Spleen (tissue), 11 donors: ENCODE measurements at regions not wholly inside any gene's neighbourhood (a gene's known extent, or its start where the extent isn't known, plus 50 kb on each side); places are given as distances from the start of the nearest gene placed in this dataset.

Experiments
- DNase-seq: peaks from one replicate; pipeline ENCODE4 v3.0.0-alpha.2; 2020
- H3K27ac ChIP-seq, 8 donors: fragments of 200-600 bp; sonication (generic) in 7 of 8; 1 replicate in 4 of 8; 2 replicates in 4 of 8; pipeline versions ENCODE4 v1.5.0 to v1.8.0; 2016 to 2021; ENCODE audit warnings: inconsistent platforms in 4 of 8, mild to moderate bottlenecking in 4 of 8, moderate library complexity in 1 of 8
- H3K27me3 ChIP-seq, 7 donors: fragments of 200-600 bp; sonication (generic) in 6 of 7; replicated peaks in 1 of 7; 1 replicate in 4 of 7; 2 replicates in 3 of 7; pipeline versions ENCODE4 v1.5.0 to v1.8.0; 2016 to 2021; ENCODE audit warnings: inconsistent platforms in 3 of 7, mild to moderate bottlenecking in 1 of 7
- H3K36me3 ChIP-seq, 6 donors: fragments of 200-600 bp; sonication (generic) in 5 of 6; 1 replicate in 4 of 6; 2 replicates in 2 of 6; pipeline versions ENCODE4 v1.5.0 to v1.8.0; 2016 to 2021; ENCODE audit warnings: inconsistent platforms in 2 of 6
- H3K4me1 ChIP-seq, 6 donors: fragments of 200-600 bp; sonication (generic) in 5 of 6; 1 replicate in 3 of 6; 2 replicates in 3 of 6; pipeline versions ENCODE4 v1.5.0 to v1.8.0; 2016 to 2021; ENCODE audit warnings: inconsistent platforms in 3 of 6
- H3K4me3 ChIP-seq, 8 donors: fragments of 200-600 bp; sonication (generic) in 7 of 8; 1 replicate in 4 of 8; 2 replicates in 4 of 8; pipeline versions ENCODE4 v1.5.0 to v1.8.0; 2016 to 2021; ENCODE audit warnings: inconsistent platforms in 4 of 8, mild to moderate bottlenecking in 4 of 8, moderate library complexity in 2 of 8
- H3K9me3 ChIP-seq, 8 donors: fragments of 200-600 bp; sonication (generic) in 7 of 8; 1 replicate in 4 of 8; 2 replicates in 4 of 8; pipeline versions ENCODE4 v1.5.0 to v1.8.0; 2016 to 2021; ENCODE audit warnings: inconsistent platforms in 4 of 8
- POLR2A ChIP-seq, 3 donors: fragments of 450-650 bp; IDR thresholded peaks; one replicate each; pipeline ENCODE4 v1.5.1; 2017; ENCODE audit warnings: antibody characterized with exemption in 3 of 3, mild to moderate bottlenecking in 1 of 3
- POLR2AphosphoS5 ChIP-seq, 3 donors: sonication (generic); formaldehyde crosslinking; IDR thresholded peaks; one replicate each; pipeline ENCODE4 v1.5.1; 2017; ENCODE audit warnings: antibody characterized with exemption in 3 of 3
- whole genome bisulfite sequencing, 5 donors: extraction: QIAGEN DNeasy Blood & Tissue Kit in 3 of 5; methylation state at CpG; one replicate each; pipeline versions ENCODE4 v1.1.5 to v1.1.7; 2013 to 2018; 5-methylcytosine and 5-hydroxymethylcytosine counted together
- intact Hi-C: fragments of 100-400 bp; cut with DNase I; formaldehyde crosslinking; loops from one replicate; pipeline ENCODE4 v1.15.0; 2023; ENCODE audit warnings: low total_unique reads
- TF ChIP-seq, protein P1 (sequence below), 11 experiments: fragments of 200-600 bp in 7 of 11; fragments of 450-650 bp in 4 of 11; sonication (generic) in 4 of 11; IDR thresholded peaks in 8 of 11; conservative IDR thresholded peaks in 3 of 11; 1 replicate in 7 of 11; 2 replicates in 4 of 11; pipeline versions ENCODE4 v1.4.0 to v1.8.0; 2016 to 2021; ENCODE audit warnings: antibody characterized with exemption in 11 of 11, inconsistent platforms in 4 of 11, mild to moderate bottlenecking in 1 of 11
- donor health status: healthy with polysubstance abuse.
- donor health status: DM: no; HTN: no; CAD: no; lungs with moderate emphysema.
- donor health status: DM: no; HTN: no; CAD: no.
- donor health status: Bipolar disorder and iron deficiency.
- donor health status: healthy.
- donor health status: DM: no; HTN: no; CAD: no.
- donor health status: DM: yes; HTN: yes; CAD: no.

- Histone ChIP-seq H3K4me1 (no peaks in the 10 kb centered on the region), H3K9me3 (peaks cover 0 to 42% (median 8%) of the 10 kb centered on the region in 8 donors), H3K36me3 (no peaks in the 10 kb centered on the region), H3K27ac (no peak overlapping the region), H3K4me3 (no peak overlapping the region), H3K27me3 (no peaks in the 10 kb centered on the region)
- TF ChIP-seq POLR2A (IDR thresholded peaks at IDR 0.05) = no peak
- TF ChIP-seq, protein P1, sequence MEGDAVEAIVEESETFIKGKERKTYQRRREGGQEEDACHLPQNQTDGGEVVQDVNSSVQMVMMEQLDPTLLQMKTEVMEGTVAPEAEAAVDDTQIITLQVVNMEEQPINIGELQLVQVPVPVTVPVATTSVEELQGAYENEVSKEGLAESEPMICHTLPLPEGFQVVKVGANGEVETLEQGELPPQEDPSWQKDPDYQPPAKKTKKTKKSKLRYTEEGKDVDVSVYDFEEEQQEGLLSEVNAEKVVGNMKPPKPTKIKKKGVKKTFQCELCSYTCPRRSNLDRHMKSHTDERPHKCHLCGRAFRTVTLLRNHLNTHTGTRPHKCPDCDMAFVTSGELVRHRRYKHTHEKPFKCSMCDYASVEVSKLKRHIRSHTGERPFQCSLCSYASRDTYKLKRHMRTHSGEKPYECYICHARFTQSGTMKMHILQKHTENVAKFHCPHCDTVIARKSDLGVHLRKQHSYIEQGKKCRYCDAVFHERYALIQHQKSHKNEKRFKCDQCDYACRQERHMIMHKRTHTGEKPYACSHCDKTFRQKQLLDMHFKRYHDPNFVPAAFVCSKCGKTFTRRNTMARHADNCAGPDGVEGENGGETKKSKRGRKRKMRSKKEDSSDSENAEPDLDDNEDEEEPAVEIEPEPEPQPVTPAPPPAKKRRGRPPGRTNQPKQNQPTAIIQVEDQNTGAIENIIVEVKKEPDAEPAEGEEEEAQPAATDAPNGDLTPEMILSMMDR (IDR thresholded peaks at IDR 0.05 in 8 of 11, conservative IDR thresholded peaks at IDR 0.05 in 3 of 11) = no peak
- no peak for TF ChIP-seq POLR2AphosphoS5 (IDR thresholded peaks at IDR 0.05)
- intact Hi-C loops = no loop called here
- no peak for DNase-seq
- 84 to 92% (median 90%) methylated on average over 9 of the region's 9 CpGs for WGBS, 5 donors
Observed at GRCh38 chr5:3326841-3327232, 268.8 kb upstream of the IRX1 start.

GRCh38 chr5:3325972-3326840 lies 269.4 kb upstream of the IRX1 start:
- intact Hi-C loops = no loop called here
- Histone ChIP-seq H3K4me1 (no peaks in the 10 kb centered on the region), H3K27me3 (no peaks in the 10 kb centered on the region), H3K36me3 (no peaks in the 10 kb centered on the region), H3K9me3 (peaks cover 0 to 42% (median 8%) of the 10 kb centered on the region in 8 donors), H3K27ac (no peak overlapping the region), H3K4me3 (no peak overlapping the region)
- DNase-seq = no peak
- TF ChIP-seq POLR2A (IDR thresholded peaks at IDR 0.05) (no peak), POLR2AphosphoS5 (IDR thresholded peaks at IDR 0.05) (no peak)
- TF ChIP-seq, protein P1 (IDR thresholded peaks at IDR 0.05 in 8 of 11, conservative IDR thresholded peaks at IDR 0.05 in 3 of 11) = no peak
- WGBS, 5 donors = 74 to 77% (median 74%) methylated on average over 36 of the region's 36 CpGs

GRCh38 chr5:3325201-3325971 lies 270.2 kb upstream of the IRX1 start:
- DNase-seq = no peak
- TF ChIP-seq, protein P1 (IDR thresholded peaks at IDR 0.05 in 8 of 11, conservative IDR thresholded peaks at IDR 0.05 in 3 of 11) = no peak
- TF ChIP-seq POLR2A (IDR thresholded peaks at IDR 0.05) (no peak), POLR2AphosphoS5 (IDR thresholded peaks at IDR 0.05) (no peak)
- no peaks in the 10 kb centered on the region for H3K36me3 ChIP-seq
- no peak overlapping the region for H3K4me3 ChIP-seq
- WGBS, 5 donors = 69 to 78% (median 75%) methylated on average over 28 of the region's 28 CpGs
- H3K27ac ChIP-seq = no peak overlapping the region
- intact Hi-C loops = no loop called here
- no peaks in the 10 kb centered on the region for H3K4me1 ChIP-seq
- H3K9me3 ChIP-seq = peaks cover 0 to 42% (median 8%) of the 10 kb centered on the region in 8 donors
- H3K27me3 ChIP-seq = no peaks in the 10 kb centered on the region
